ENCODE measurements at regions not wholly inside any gene's neighbourhood (a gene's known extent, or its start where the extent isn't known, plus 50 kb on each side); places are given as distances from the start of the nearest gene placed in this dataset.

- TF ChIP-seq CTCF (IDR thresholded peaks at IDR 0.05; ENCODE audit: low read depth, low read length): no peak
- no peak for TF ChIP-seq POLR2A (IDR thresholded peaks at IDR 0.05; ENCODE audit: extremely low read depth, insufficient read length)
These were observed 554.5 kb downstream of the NSUN3 start for GRCh38 chr3:94617312-94617711.
